ENCODE measurements at regions not wholly inside any gene's neighbourhood (a gene's known extent, or its start where the extent isn't known, plus 50 kb on each side); places are given as distances from the start of the nearest gene placed in this dataset.

DNA sequence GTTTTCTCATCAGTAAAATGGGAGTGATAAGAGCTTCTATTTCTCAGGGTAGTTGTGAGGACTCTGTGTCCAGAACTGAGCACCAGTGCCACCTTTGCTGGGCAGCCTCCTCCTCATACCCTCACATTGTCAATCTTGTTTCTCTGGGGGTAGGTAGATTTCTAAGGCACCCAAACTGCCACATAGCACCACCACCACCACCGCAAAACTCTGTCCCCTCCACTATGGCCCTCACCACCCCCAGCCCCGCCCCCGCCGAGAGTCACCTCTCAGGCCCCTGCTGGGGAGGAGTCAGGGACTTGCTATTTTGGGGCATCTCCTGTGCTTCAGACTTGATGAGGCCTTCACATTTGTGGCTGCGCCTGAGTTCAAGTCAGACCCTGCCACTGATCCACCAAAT is 549.2 kb downstream of the PTPRU start:
- no peak overlapping the region for H3K4me3 ChIP-seq (ENCODE audit: low read depth, low read length)
- TF ChIP-seq CTCF (IDR thresholded peaks at IDR 0.05; ENCODE audit: borderline replicate concordance, insufficient read depth, low read depth, low read length): no peak

DNA sequence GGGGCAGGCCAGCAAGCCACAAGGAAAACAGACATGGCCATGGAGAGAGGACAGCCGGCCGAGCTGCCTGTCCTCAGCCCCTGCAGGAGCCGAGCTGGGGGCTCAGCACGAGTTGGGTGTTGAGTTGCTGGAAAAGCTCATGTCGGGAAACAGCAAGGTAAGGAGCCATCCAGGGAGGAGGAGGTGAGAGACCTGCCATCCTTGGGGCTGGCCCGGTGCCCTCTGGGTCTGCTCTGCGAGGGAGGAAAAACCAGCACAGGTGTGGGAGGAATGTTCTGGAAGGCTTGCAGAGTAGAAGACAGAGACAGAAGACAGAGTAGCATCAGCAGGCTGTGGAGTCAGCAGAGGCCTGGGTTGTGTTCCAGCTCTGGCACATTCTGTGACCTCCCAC is 548.8 kb downstream of the PTPRU start:
- H3K4me3 ChIP-seq (ENCODE audit: low read depth, low read length): no peak overlapping the region
- no peak for TF ChIP-seq CTCF (IDR thresholded peaks at IDR 0.05; ENCODE audit: borderline replicate concordance, insufficient read depth, low read depth, low read length)

- no peak for TF ChIP-seq CTCF (IDR thresholded peaks at IDR 0.05; ENCODE audit: borderline replicate concordance, insufficient read depth, low read depth, low read length)
Measured at GRCh38 chr1:29784276-29785136, 548.2 kb downstream of the PTPRU start.

GRCh38 chr1:29783508-29784275 is 547.4 kb downstream of the PTPRU start:
- H3K4me3 ChIP-seq (ENCODE audit: low read depth, low read length): no peak overlapping the region
- TF ChIP-seq CTCF (IDR thresholded peaks at IDR 0.05; ENCODE audit: borderline replicate concordance, insufficient read depth, low read depth, low read length): no peak

More at GRCh38 chr1:29784276-29785136, 548.2 kb downstream of the PTPRU start:
- H3K4me3 ChIP-seq (ENCODE audit: low read depth, low read length): no peak overlapping the region

DNA sequence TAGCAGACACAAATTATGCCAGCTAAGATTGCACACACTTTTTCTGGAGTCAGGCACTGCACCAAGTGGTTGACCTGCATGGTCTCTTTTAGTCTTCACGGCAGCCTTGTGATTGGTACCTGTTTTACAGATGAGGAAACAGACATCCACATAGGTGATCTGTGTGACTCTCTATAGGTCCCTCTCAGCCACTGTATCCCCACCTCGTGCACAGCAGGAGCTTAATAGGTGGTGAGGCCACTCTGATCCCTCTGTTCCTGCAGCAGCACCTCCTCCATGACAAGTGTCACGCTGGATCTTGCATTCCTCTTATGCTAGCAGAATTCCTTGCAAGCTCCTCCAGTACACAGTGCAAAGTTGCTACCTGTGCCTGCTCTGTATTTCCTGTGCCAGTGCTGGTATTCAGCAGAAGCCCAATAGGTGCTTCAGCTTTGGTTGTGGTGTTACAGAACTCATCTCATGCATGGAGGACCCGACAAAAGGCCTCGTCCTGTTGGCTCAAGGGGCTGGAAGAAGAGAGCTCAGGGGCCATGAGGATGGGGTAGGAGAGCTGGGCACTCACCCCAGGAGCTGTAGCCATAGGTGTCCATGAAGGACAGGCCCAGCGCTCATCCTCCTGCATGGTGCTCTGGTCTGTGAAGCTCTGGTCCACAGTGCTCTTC is 546.7 kb downstream of the PTPRU start:
- TF ChIP-seq CTCF (IDR thresholded peaks at IDR 0.05; ENCODE audit: borderline replicate concordance, insufficient read depth, low read depth, low read length): no peak
- H3K4me3 ChIP-seq (ENCODE audit: low read depth, low read length): no peak overlapping the region

- no peak overlapping the region for H3K4me3 ChIP-seq (ENCODE audit: low read depth, low read length)
- TF ChIP-seq CTCF (IDR thresholded peaks at IDR 0.05; ENCODE audit: borderline replicate concordance, insufficient read depth, low read depth, low read length): no peak
Measured at GRCh38 chr1:29779146-29779545, 542.8 kb downstream of the PTPRU start.

All from GM12875 (cell line).